Astrocyte of the spinal cord (primary cell): ENCODE measurements at regions not wholly inside any gene's neighbourhood (a gene's known extent, or its start where the extent isn't known, plus 50 kb on each side); places are given as distances from the start of the nearest gene placed in this dataset.
"Not testable (repeated sequence)": the region's sequence is repeated elsewhere in the genome, so short reads cannot be mapped to it uniquely, and the experiment has no call there.

Experiments
- DNase-seq: peaks from one replicate; pipeline ENCODE4 v3.0.0; 2011; ENCODE audit warnings: low read depth, low spot score
- H3K4me3 ChIP-seq: 2 replicates; pipeline ENCODE4 v1.5.1; 2011; ENCODE audit warnings: low read depth, mild to moderate bottlenecking, low read length, moderate library complexity
- in situ Hi-C: cut with HindIII; loops from 2 replicates; pipeline ENCODE4 v1.10.0; 2017; ENCODE audit warnings: low sequenced_read_pairs
- TF ChIP-seq, protein P1 (sequence below): IDR thresholded peaks from 2 replicates; pipeline ENCODE4 v1.5.1; 2012; ENCODE audit warnings: low read depth, mild to moderate bottlenecking, low read length, inconsistent platforms

- DNase-seq: no peak
- TF ChIP-seq, protein P1, sequence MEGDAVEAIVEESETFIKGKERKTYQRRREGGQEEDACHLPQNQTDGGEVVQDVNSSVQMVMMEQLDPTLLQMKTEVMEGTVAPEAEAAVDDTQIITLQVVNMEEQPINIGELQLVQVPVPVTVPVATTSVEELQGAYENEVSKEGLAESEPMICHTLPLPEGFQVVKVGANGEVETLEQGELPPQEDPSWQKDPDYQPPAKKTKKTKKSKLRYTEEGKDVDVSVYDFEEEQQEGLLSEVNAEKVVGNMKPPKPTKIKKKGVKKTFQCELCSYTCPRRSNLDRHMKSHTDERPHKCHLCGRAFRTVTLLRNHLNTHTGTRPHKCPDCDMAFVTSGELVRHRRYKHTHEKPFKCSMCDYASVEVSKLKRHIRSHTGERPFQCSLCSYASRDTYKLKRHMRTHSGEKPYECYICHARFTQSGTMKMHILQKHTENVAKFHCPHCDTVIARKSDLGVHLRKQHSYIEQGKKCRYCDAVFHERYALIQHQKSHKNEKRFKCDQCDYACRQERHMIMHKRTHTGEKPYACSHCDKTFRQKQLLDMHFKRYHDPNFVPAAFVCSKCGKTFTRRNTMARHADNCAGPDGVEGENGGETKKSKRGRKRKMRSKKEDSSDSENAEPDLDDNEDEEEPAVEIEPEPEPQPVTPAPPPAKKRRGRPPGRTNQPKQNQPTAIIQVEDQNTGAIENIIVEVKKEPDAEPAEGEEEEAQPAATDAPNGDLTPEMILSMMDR: no peak
- in situ Hi-C loops: no loop called here
- no peak overlapping the region for H3K4me3 ChIP-seq
Observed at GRCh38 chr14:92244805-92245204, 78.2 kb upstream of the SLC24A4 start.

DNA sequence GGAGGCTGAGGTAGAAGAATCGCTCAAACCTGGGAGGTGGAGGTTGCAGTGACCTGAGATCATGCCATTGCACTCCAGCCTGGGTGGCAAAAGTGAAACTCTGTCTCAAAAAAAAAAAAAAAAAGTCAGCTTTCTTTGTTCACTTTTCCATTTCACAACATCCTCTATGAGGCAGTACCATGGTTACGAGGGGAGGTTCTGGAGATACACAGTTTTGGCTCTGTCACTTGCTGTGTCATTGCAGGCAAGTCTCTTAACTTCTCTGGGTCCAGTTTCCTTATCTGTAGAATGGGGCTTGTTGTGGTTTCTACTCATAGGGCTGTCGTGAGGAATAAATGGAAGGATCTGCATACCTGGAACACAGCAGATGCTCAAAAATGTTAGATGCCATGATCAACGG, 75.6 kb upstream of the SLC24A4 start:
- DNase-seq: no peak
- in situ Hi-C loops: no loop called here
- H3K4me3 ChIP-seq: no peak overlapping the region
- TF ChIP-seq, protein P1: no peak

DNA sequence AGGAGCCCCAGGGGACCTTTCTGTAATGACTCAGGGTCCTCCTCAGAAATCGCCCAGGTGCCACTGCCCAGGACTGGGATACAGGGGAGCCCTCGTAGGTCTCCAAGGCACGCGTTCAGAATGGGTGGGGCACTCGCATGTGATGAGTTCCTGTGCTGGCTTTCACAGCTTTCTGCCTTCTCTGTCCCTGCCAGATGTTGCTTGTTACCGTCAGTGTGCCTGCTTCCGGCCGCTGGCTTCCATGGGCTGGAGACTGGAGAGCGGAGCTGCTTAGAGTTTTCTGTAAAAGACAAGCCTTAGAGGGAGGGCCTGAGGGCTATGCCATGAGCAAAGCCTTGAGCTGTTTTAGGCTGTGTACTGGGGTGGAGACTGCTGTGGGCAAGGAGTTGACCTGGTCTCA, 75.0 kb upstream of the SLC24A4 start:
- TF ChIP-seq, protein P1: no peak
- DNase-seq: no peak
- H3K4me3 ChIP-seq: no peak overlapping the region
- in situ Hi-C loops: no loop called here

GRCh38 chr14:92248696-92249095, 74.3 kb upstream of the SLC24A4 start:
- in situ Hi-C loops: no loop called here
- no peak for DNase-seq
- H3K4me3 ChIP-seq: no peak overlapping the region
- TF ChIP-seq, protein P1: no peak

DNA sequence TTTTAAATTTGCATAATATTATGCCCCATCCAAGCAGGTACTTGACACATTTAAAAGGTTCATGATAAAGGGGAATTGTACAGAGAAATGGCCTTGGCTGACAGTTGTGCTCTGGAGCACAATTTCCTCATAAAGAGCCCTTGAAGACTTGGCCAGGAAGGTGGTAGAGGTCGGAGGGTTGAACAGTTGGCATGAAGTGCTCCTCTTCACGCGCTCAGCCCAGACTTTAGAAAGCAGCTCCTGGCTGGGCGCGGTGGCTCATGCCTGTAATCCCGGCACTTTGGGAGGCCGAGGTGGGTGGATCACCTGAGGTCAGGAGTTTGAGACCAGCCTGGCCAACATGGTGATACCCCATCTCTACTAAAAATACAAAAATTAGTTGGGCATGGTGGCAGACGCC, 72.6 kb upstream of the SLC24A4 start:
- H3K4me3 ChIP-seq, in situ Hi-C loops, DNase-seq: not testable (repeated sequence)

DNA sequence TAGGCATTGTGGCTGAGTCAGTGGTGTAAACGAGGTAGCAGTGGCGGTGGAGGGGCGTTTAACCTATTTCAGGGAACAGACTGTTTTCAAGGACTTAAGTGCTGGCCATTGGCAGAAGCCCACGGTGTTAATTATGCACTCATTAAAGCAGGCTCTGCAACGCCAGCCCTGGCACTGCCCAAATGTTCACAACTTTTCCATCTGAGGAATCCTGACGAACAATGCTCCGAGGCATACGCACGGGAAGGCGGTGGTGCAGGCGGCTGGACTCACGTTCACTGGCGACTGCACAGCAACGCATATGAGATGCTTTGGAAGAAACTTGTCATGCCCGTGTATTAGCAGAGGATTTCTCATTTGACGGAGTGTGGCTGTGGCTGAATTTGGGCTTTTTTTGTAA, 70.6 kb upstream of the SLC24A4 start:
- TF ChIP-seq, protein P1: no peak
- no peak for DNase-seq
- in situ Hi-C loops: no loop called here
- H3K4me3 ChIP-seq: no peak overlapping the region

DNA sequence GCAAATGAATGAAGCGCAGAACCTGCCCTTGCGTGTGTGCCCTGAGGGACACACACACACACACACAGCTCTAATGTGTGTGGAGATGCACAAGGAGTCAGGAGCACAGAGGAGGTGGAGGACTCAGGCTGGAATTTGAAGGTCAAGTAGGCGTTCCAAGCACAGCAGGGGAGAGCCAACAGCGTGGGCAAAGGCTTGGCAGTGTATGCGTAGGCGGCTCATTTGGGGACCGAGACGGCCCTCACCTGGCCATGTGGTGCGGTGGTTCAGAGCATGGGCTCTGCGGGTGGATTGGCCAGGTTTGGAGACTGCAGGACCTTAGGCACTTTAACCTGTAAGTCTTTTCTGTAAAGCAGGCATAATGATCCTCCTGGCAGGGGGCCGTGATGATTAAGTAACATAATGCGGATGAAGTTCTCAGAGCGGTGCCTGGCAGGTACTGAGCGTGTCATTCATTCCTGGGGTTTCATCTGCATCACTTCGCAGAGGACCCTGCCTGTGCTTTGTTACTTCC, 69.5 kb upstream of the SLC24A4 start:
- H3K4me3 ChIP-seq: no peak overlapping the region
- TF ChIP-seq, protein P1: no peak
- in situ Hi-C loops: no loop called here
- DNase-seq: no peak
